ENCODE measurements at regions not wholly inside any gene's neighbourhood (a gene's known extent, or its start where the extent isn't known, plus 50 kb on each side); places are given as distances from the start of the nearest gene placed in this dataset.
"Not testable (repeated sequence)": the region's sequence is repeated elsewhere in the genome, so short reads cannot be mapped to it uniquely, and the experiment has no call there.

- H3K27ac Mint-ChIP-seq; H2BK20ac ChIP-seq (ENCODE audit: low read depth, low read length, poor library complexity, severe bottlenecking); H3K9ac ChIP-seq (ENCODE audit: extremely low read depth, insufficient read length, low read length); H2AFZ ChIP-seq (ENCODE audit: low read length); H3K23ac ChIP-seq (ENCODE audit: insufficient read length, low read depth, low read length); H4K20me1 ChIP-seq (ENCODE audit: control insufficient read depth, insufficient read depth, insufficient read length); H3K4ac ChIP-seq (ENCODE audit: low read depth, low read length); H4K8ac ChIP-seq (replicated peaks; ENCODE audit: insufficient read length, low read depth, low read length); H3K4me1 Mint-ChIP-seq; H4K91ac ChIP-seq (ENCODE audit: insufficient read length, low read depth, low read length); H3K23me2 ChIP-seq (ENCODE audit: insufficient read length, low read depth, low read length, poor library complexity, severe bottlenecking); H3K27me3 Mint-ChIP-seq (ENCODE audit: low read depth); H3K27ac ChIP-seq (ENCODE audit: insufficient read length, low read depth, low read length); H4K5ac ChIP-seq (ENCODE audit: insufficient read length, low read depth, low read length); H3K79me2 ChIP-seq (ENCODE audit: insufficient read depth, low read length); H3K18ac ChIP-seq (ENCODE audit: insufficient read length, low read depth, low read length); H2AK5ac ChIP-seq (ENCODE audit: insufficient read length, low read length); H3K4me1 ChIP-seq (ENCODE audit: insufficient read depth, low read length); H2BK15ac ChIP-seq (ENCODE audit: low read depth, low read length); DNase-seq; H3K56ac ChIP-seq (ENCODE audit: insufficient read length, low read depth, low read length); H2BK12ac ChIP-seq (ENCODE audit: insufficient read length, low read depth, low read length); H3K4me3 Mint-ChIP-seq; H3K4me2 ChIP-seq (ENCODE audit: insufficient read depth, insufficient read length, low read length); H3K14ac ChIP-seq (ENCODE audit: insufficient read depth, low read length); H3K27me3 ChIP-seq (ENCODE audit: insufficient read depth, low read length); H3T11ph ChIP-seq (ENCODE audit: low read length); H2BK120ac ChIP-seq (ENCODE audit: low read depth, low read length, poor library complexity, severe bottlenecking); H3K79me1 ChIP-seq (ENCODE audit: insufficient read depth, low read depth, low read length, poor library complexity, severe bottlenecking); H2BK5ac ChIP-seq (ENCODE audit: insufficient read length, low read length): not testable (repeated sequence)
- H3K9me3 Mint-ChIP-seq, result peaks cover 92% of the 10 kb centered on the region in 2 experiments
- H3K36me3 Mint-ChIP-seq (ENCODE audit: insufficient read depth in 1 of 3, low read depth in 3 of 3), result peaks cover 33 to 66% (median 49%) of the 10 kb centered on the region in 3 experiments
- H3K9me3 ChIP-seq (ENCODE audit: control insufficient read depth, low read depth, low read length), result peaks cover 84% of the 10 kb centered on the region
Measured at GRCh38 chr21:13876999-13877398, 267.4 kb downstream of the POTED start.

GRCh38 chr21:13874001-13874400 is 264.4 kb downstream of the POTED start:
- Mint-ChIP-seq H3K36me3 (ENCODE audit: insufficient read depth in 1 of 3, low read depth in 3 of 3) (peaks cover 41 to 58% (median 45%) of the 10 kb centered on the region in 3 experiments), H3K9me3 (peaks cover 96 to 98% of the 10 kb centered on the region in 2 experiments)
- not testable (repeated sequence) for H3K23me2 ChIP-seq (ENCODE audit: insufficient read length, low read depth, low read length, poor library complexity, severe bottlenecking); H3K27me3 ChIP-seq (ENCODE audit: insufficient read depth, low read length); H3K14ac ChIP-seq (ENCODE audit: insufficient read depth, low read length); H3T11ph ChIP-seq (ENCODE audit: low read length); H4K8ac ChIP-seq (replicated peaks; ENCODE audit: insufficient read length, low read depth, low read length); H2AK5ac ChIP-seq (ENCODE audit: insufficient read length, low read length); H3K79me2 ChIP-seq (ENCODE audit: insufficient read depth, low read length); H3K79me1 ChIP-seq (ENCODE audit: insufficient read depth, low read depth, low read length, poor library complexity, severe bottlenecking); H3K4me2 ChIP-seq (ENCODE audit: insufficient read depth, insufficient read length, low read length); H3K27me3 Mint-ChIP-seq (ENCODE audit: low read depth); H3K4me1 ChIP-seq (ENCODE audit: insufficient read depth, low read length); H3K4me1 Mint-ChIP-seq; H2BK120ac ChIP-seq (ENCODE audit: low read depth, low read length, poor library complexity, severe bottlenecking); H3K4ac ChIP-seq (ENCODE audit: low read depth, low read length); H2AFZ ChIP-seq (ENCODE audit: low read length); H3K9ac ChIP-seq (ENCODE audit: extremely low read depth, insufficient read length, low read length); H2BK15ac ChIP-seq (ENCODE audit: low read depth, low read length); H3K18ac ChIP-seq (ENCODE audit: insufficient read length, low read depth, low read length); H3K23ac ChIP-seq (ENCODE audit: insufficient read length, low read depth, low read length); H3K4me3 Mint-ChIP-seq; H3K27ac Mint-ChIP-seq; H4K20me1 ChIP-seq (ENCODE audit: control insufficient read depth, insufficient read depth, insufficient read length); H4K91ac ChIP-seq (ENCODE audit: insufficient read length, low read depth, low read length); H2BK5ac ChIP-seq (ENCODE audit: insufficient read length, low read length); H3K27ac ChIP-seq (ENCODE audit: insufficient read length, low read depth, low read length); H2BK12ac ChIP-seq (ENCODE audit: insufficient read length, low read depth, low read length); H3K56ac ChIP-seq (ENCODE audit: insufficient read length, low read depth, low read length); H2BK20ac ChIP-seq (ENCODE audit: low read depth, low read length, poor library complexity, severe bottlenecking); H4K5ac ChIP-seq (ENCODE audit: insufficient read length, low read depth, low read length); DNase-seq
- WGBS (ENCODE audit: extremely low coverage, insufficient read length, low lambda C conversion rate), result no CpG with 5 or more reads among the region's 3 CpGs
- peaks cover 79% of the 10 kb centered on the region for H3K9me3 ChIP-seq (ENCODE audit: control insufficient read depth, low read depth, low read length)

Data from H9 (cell line).